ENCODE measurements at regions not wholly inside any gene's neighbourhood (a gene's known extent, or its start where the extent isn't known, plus 50 kb on each side); places are given as distances from the start of the nearest gene placed in this dataset.

- TF ChIP-seq, protein P1, sequence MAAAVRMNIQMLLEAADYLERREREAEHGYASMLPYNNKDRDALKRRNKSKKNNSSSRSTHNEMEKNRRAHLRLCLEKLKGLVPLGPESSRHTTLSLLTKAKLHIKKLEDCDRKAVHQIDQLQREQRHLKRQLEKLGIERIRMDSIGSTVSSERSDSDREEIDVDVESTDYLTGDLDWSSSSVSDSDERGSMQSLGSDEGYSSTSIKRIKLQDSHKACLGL (CRISPR knock-in tag; IDR thresholded peaks at IDR 0.05) = no peak
- TF ChIP-seq KMT2B (CRISPR knock-in tag; IDR thresholded peaks at IDR 0.05) (no peak), ZMYM4 (CRISPR knock-in tag; IDR thresholded peaks at IDR 0.05) (no peak), ZNF7 (CRISPR knock-in tag; IDR thresholded peaks at IDR 0.05) (no peak), NFKB2 (CRISPR knock-in tag; IDR thresholded peaks at IDR 0.05; ENCODE audit: borderline replicate concordance) (no peak)
- TF ChIP-seq, protein P2, sequence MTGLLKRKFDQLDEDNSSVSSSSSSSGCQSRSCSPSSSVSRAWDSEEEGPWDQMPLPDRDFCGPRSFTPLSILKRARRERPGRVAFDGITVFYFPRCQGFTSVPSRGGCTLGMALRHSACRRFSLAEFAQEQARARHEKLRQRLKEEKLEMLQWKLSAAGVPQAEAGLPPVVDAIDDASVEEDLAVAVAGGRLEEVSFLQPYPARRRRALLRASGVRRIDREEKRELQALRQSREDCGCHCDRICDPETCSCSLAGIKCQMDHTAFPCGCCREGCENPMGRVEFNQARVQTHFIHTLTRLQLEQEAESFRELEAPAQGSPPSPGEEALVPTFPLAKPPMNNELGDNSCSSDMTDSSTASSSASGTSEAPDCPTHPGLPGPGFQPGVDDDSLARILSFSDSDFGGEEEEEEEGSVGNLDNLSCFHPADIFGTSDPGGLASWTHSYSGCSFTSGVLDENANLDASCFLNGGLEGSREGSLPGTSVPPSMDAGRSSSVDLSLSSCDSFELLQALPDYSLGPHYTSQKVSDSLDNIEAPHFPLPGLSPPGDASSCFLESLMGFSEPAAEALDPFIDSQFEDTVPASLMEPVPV (CRISPR knock-in tag; IDR thresholded peaks at IDR 0.05) = no peak
Measured at GRCh38 chr1:90357995-90358394, 359.1 kb downstream of the BARHL2 start (continued).

- intact Hi-C loops (cut with micrococcal nuclease; ENCODE audit: unreplicated experiment) = no loop called here
- TF ChIP-seq KDM3A (CRISPR knock-in tag; IDR thresholded peaks at IDR 0.05; ENCODE audit: low read depth) (no peak), XRCC5 (optimal IDR thresholded peaks at IDR 0.05; ENCODE audit: low read length) (no peak), ZNF512B (CRISPR knock-in tag; IDR thresholded peaks at IDR 0.05; ENCODE audit: borderline replicate concordance) (no peak), ATM (IDR thresholded peaks at IDR 0.05; ENCODE audit: borderline replicate concordance) (no peak), ZNF580 (CRISPR knock-in tag; IDR thresholded peaks at IDR 0.05; ENCODE audit: borderline replicate concordance, low read depth) (no peak), KDM1A (CRISPR knock-in tag; IDR thresholded peaks at IDR 0.05) (no peak), ZBTB44 (CRISPR knock-in tag; IDR thresholded peaks at IDR 0.05) (no peak), ZNF251 (CRISPR knock-in tag; IDR thresholded peaks at IDR 0.05) (no peak), TGIF2 (CRISPR knock-in tag; IDR thresholded peaks at IDR 0.05) (no peak), ZNF329 (CRISPR knock-in tag; IDR thresholded peaks at IDR 0.05; ENCODE audit: low read depth) (no peak)
Measured at GRCh38 chr1:90356991-90357390, 360.1 kb downstream of the BARHL2 start.

More at GRCh38 chr1:90356991-90357390, 360.1 kb downstream of the BARHL2 start:
- ChIA-PET POLR2A (no interaction called here), CTCF (ENCODE audit: low intra/inter-chr PET ratio, low total read pairs) (no interaction called here)
- Histone ChIP-seq H3K27me3 (ENCODE audit: control insufficient read depth in 1 of 2, insufficient read depth in 2 of 2, low read length in 2 of 2) (no peaks in the 10 kb centered on the region), H4K20me1 (ENCODE audit: insufficient read depth, low read length) (no peaks in the 10 kb centered on the region), H3K36me3 (replicated peaks in 1 of 2; ENCODE audit: control insufficient read depth in 1 of 2, insufficient read depth in 2 of 2, low read length in 2 of 2) (no peaks in the 10 kb centered on the region), H3K4me1 (ENCODE audit: insufficient read depth, low read length) (no peaks in the 10 kb centered on the region), H3K9me3 (ENCODE audit: low read length) (no peaks in the 10 kb centered on the region), H2AFZ (ENCODE audit: low read length) (no peak overlapping the region), H3K4me3 (replicated peaks in 1 of 3; ENCODE audit: insufficient read depth in 1 of 3, low read depth in 2 of 3, low read length in 3 of 3) (no peak overlapping the region), H3K79me2 (ENCODE audit: insufficient read depth, low read length) (no peaks in the 10 kb centered on the region), H3K9ac (ENCODE audit: insufficient read depth, low read depth, low read length) (no peak overlapping the region), H3K4me2 (ENCODE audit: low read depth, low read length) (no peak overlapping the region), H3K27ac (ENCODE audit: extremely low read length, insufficient read depth, low read length) (no peak overlapping the region)
- no peak for ATAC-seq
- DNase-seq (ENCODE audit: low spot score) = no peak
- WGBS (ENCODE audit: low lambda C conversion rate) = 2% methylated on average over 4 of the region's 4 CpGs
- in situ Hi-C loops (cut with HindIII; ENCODE audit: extremely low pct_ligation_motif_present, low pct_unique_long_range_greater_than_20kb) = no loop called here
- FAIRE-seq = no peak
- no TSS peak for BruUV-seq (replicated peaks)

Measured in HepG2 (cell line).